ENCODE measurements at regions not wholly inside any gene's neighbourhood (a gene's known extent, or its start where the extent isn't known, plus 50 kb on each side); places are given as distances from the start of the nearest gene placed in this dataset.

- Histone ChIP-seq H4K20me1 (replicated peaks; ENCODE audit: control insufficient read depth, insufficient read depth, low read length) (no peaks in the 10 kb centered on the region), H3K4me2 (ENCODE audit: insufficient read depth, low read length) (no peak overlapping the region), H3K27me3 (ENCODE audit: control insufficient read depth in 2 of 2, insufficient read depth in 2 of 2, low read length in 2 of 2) (no peaks in the 10 kb centered on the region), H3K4me1 (replicated peaks in 1 of 2; ENCODE audit: control insufficient read depth in 2 of 2, insufficient read depth in 2 of 2, low read length in 2 of 2) (no peaks in the 10 kb centered on the region), H2AFZ (ENCODE audit: low read depth, low read length) (no peak overlapping the region), H3K79me2 (ENCODE audit: control insufficient read depth, insufficient read depth, low read length) (no peaks in the 10 kb centered on the region), H3K9me3 (replicated peaks; ENCODE audit: control insufficient read depth, insufficient read depth, low read depth, low read length) (no peaks in the 10 kb centered on the region), H3K4me3 (no peak overlapping the region), H3K9ac (ENCODE audit: insufficient read depth in 1 of 2, low read depth in 2 of 2, low read length in 2 of 2) (no peak overlapping the region), H3K9me1 (ENCODE audit: control insufficient read depth, insufficient read depth, low read length) (no peaks in the 10 kb centered on the region), H3K27ac (ENCODE audit: extremely low read depth, low read depth, low read length) (no peak overlapping the region), H3K36me3 (ENCODE audit: control insufficient read depth, insufficient read depth, low read length) (no peaks in the 10 kb centered on the region)
- ChIA-PET CTCF (ENCODE audit: low intra/inter-chr PET ratio) (no interaction called here), POLR2A (no interaction called here)
- intact Hi-C loops (cut with micrococcal nuclease) (no loop called here), in situ Hi-C loops (cut with MboI) (no loop called here)
- TF ChIP-seq NFIX (CRISPR knock-in tag; IDR thresholded peaks at IDR 0.05; ENCODE audit: low read depth): no peak
- TF ChIP-seq PCBP2 (IDR thresholded peaks at IDR 0.05; ENCODE audit: low read depth, low read length, poor library complexity, severe bottlenecking): no peak
- TF ChIP-seq ZNF12 (CRISPR knock-in tag; IDR thresholded peaks at IDR 0.05): no peak
- no peak for TF ChIP-seq MXI1 (IDR thresholded peaks at IDR 0.05; ENCODE audit: low read depth, low read length)
- TF ChIP-seq MYBL2 (IDR thresholded peaks at IDR 0.05; ENCODE audit: low read depth): no peak
- no peak for TF ChIP-seq MYBL2 (CRISPR knock-in tag; IDR thresholded peaks at IDR 0.05; ENCODE audit: borderline replicate concordance)
- TF ChIP-seq ZNF518B (CRISPR knock-in tag; IDR thresholded peaks at IDR 0.05): no peak
- no peak for TF ChIP-seq ID3 (CRISPR knock-in tag; IDR thresholded peaks at IDR 0.05)
- TF ChIP-seq ID3 (tag; IDR thresholded peaks at IDR 0.05): no peak
- TF ChIP-seq ZBTB8A (IDR thresholded peaks at IDR 0.05; ENCODE audit: partially characterized antibody): no peak
- TF ChIP-seq SOX6 (IDR thresholded peaks at IDR 0.05): no peak
- no peak for TF ChIP-seq ATF2 (CRISPR knock-in tag; IDR thresholded peaks at IDR 0.05)
- no peak for TF ChIP-seq ZNF384 (IDR thresholded peaks at IDR 0.05; ENCODE audit: low read depth, low read length)
- no peak for TF ChIP-seq NR4A1 (CRISPR knock-in tag; IDR thresholded peaks at IDR 0.05)
- no peak for TF ChIP-seq NR4A1 (tag; IDR thresholded peaks at IDR 0.05)
- no peak for TF ChIP-seq BRD9 (IDR thresholded peaks at IDR 0.05; ENCODE audit: low read depth, partially characterized antibody)
- TF ChIP-seq ZBTB2 (IDR thresholded peaks at IDR 0.05): no peak
- no TSS peak for BruUV-seq (replicated peaks)
- ATAC-seq: no peak
- WGBS (ENCODE audit: insufficient coverage, low coverage, missing lambda C conversion rate): 0% methylated on average over 2 of the region's 2 CpGs
- no peak for DNase-seq (ENCODE audit: extremely low read depth in 1 of 4, low spot score in 3 of 4)
- FAIRE-seq: no peak
These were observed 336.1 kb upstream of the SKOR2 start for GRCh38 chr18:47587587-47587986.

All from K562 (cell line).